ENCODE measurements at regions not wholly inside any gene's neighbourhood (a gene's known extent, or its start where the extent isn't known, plus 50 kb on each side); places are given as distances from the start of the nearest gene placed in this dataset.

GRCh38 chr3:104549099-104549714 lies 817.5 kb upstream of the ALCAM start:
- POLR2A ChIA-PET, result no interaction called here
- CTCF ChIA-PET, result no interaction called here

GRCh38 chr3:104553121-104553520 lies 813.6 kb upstream of the ALCAM start:
- ChIA-PET CTCF (no interaction called here), POLR2A (no interaction called here)

GRCh38 chr3:104554425-104554824 lies 812.3 kb upstream of the ALCAM start:
- ChIA-PET POLR2A (no interaction called here), CTCF (no interaction called here)

GRCh38 chr3:104555728-104556127 lies 811.0 kb upstream of the ALCAM start:
- CTCF ChIA-PET, result no interaction called here

GRCh38 chr3:104556372-104557078 lies 810.2 kb upstream of the ALCAM start:
- POLR2A ChIA-PET, result no interaction called here
- CTCF ChIA-PET, result no interaction called here

More at GRCh38 chr3:104555728-104556127, 811.0 kb upstream of the ALCAM start:
- POLR2A ChIA-PET, result no interaction called here

GRCh38 chr3:104561324-104561723 lies 805.4 kb upstream of the ALCAM start:
- POLR2A ChIA-PET, result no interaction called here
- CTCF ChIA-PET, result no interaction called here

- POLR2A ChIA-PET, result no interaction called here
- CTCF ChIA-PET, result no interaction called here
Observed at GRCh38 chr3:104564045-104564643, 802.6 kb upstream of the ALCAM start.

GRCh38 chr3:104566054-104566453 lies 800.7 kb upstream of the ALCAM start:
- CTCF ChIA-PET, result no interaction called here
- POLR2A ChIA-PET, result no interaction called here

- ChIA-PET CTCF (no interaction called here), POLR2A (no interaction called here)
Observed at GRCh38 chr3:104575634-104576033, 791.1 kb upstream of the ALCAM start.

- CTCF ChIA-PET, result interaction anchor here (1.4 kb wide), 1 partner anchor 187 kb away, joined by 3 read pairs; no protein-coding TSS in a partner anchor
- POLR2A ChIA-PET, result no interaction called here
Observed at GRCh38 chr3:104578558-104578957, 788.2 kb upstream of the ALCAM start.

GRCh38 chr3:104582092-104582491 lies 784.6 kb upstream of the ALCAM start:
- CTCF ChIA-PET, result no interaction called here
- POLR2A ChIA-PET, result no interaction called here

- ChIA-PET POLR2A (no interaction called here), CTCF (no interaction called here)
Observed at GRCh38 chr3:104584682-104585081, 782.0 kb upstream of the ALCAM start.

GRCh38 chr3:104586344-104586743 lies 780.4 kb upstream of the ALCAM start:
- ChIA-PET CTCF (no interaction called here), POLR2A (no interaction called here)

GRCh38 chr3:104588442-104588841 lies 778.3 kb upstream of the ALCAM start:
- CTCF ChIA-PET, result no interaction called here
- POLR2A ChIA-PET, result no interaction called here

GRCh38 chr3:104591776-104592175 lies 774.9 kb upstream of the ALCAM start:
- CTCF ChIA-PET, result no interaction called here
- POLR2A ChIA-PET, result no interaction called here

- CTCF ChIA-PET, result no interaction called here
- POLR2A ChIA-PET, result no interaction called here
Observed at GRCh38 chr3:104594491-104594890, 772.2 kb upstream of the ALCAM start.

- CTCF ChIA-PET, result interaction anchor here (1.7 kb wide), 1 partner anchor 773 kb away, joined by 6 read pairs; no protein-coding TSS in a partner anchor
- POLR2A ChIA-PET, result no interaction called here
Observed at GRCh38 chr3:104596054-104596453, 770.7 kb upstream of the ALCAM start.

- ChIA-PET CTCF (interaction anchor here (1.7 kb wide), 1 partner anchor 772 kb away, joined by 6 read pairs; no protein-coding TSS in a partner anchor), POLR2A (no interaction called here)
Observed at GRCh38 chr3:104596551-104596950, 770.2 kb upstream of the ALCAM start.

GRCh38 chr3:104598848-104599511 lies 767.7 kb upstream of the ALCAM start:
- POLR2A ChIA-PET, result no interaction called here
- CTCF ChIA-PET, result no interaction called here

GRCh38 chr3:104604326-104605010 lies 762.2 kb upstream of the ALCAM start:
- CTCF ChIA-PET, result no interaction called here
- POLR2A ChIA-PET, result no interaction called here

GRCh38 chr3:104606812-104607211 lies 759.9 kb upstream of the ALCAM start:
- ChIA-PET CTCF (no interaction called here), POLR2A (no interaction called here)

Data from activated CD8-positive, alpha-beta memory T cell treated with anti-CD3 and anti-CD28 coated beads for 36 hours (primary cell).